Hematopoietic multipotent progenitor cell (in vitro differentiated cells): ENCODE measurements at regions not wholly inside any gene's neighbourhood (a gene's known extent, or its start where the extent isn't known, plus 50 kb on each side); places are given as distances from the start of the nearest gene placed in this dataset.
"Not testable (repeated sequence)": the region's sequence is repeated elsewhere in the genome, so short reads cannot be mapped to it uniquely, and the experiment has no call there.

ENCODE experiments used
- DNase-seq, 3 donors: peaks; one replicate each; pipeline ENCODE4 v3.0.0-alpha.2; 2011 to 2015; ENCODE audit warnings: low read depth in 2 of 3, low spot score in 2 of 3

GRCh38 chr14:57150449-57150848, 118.3 kb downstream of the EXOC5 start:
- no peak for DNase-seq

GRCh38 chr14:57139173-57139572, 129.5 kb downstream of the EXOC5 start:
- no peak for DNase-seq

- DNase-seq = no peak
Observed at GRCh38 chr14:57136669-57137328, 131.9 kb downstream of the EXOC5 start.

- DNase-seq = not testable (repeated sequence)
Observed at GRCh38 chr14:57127809-57128208, 140.9 kb downstream of the EXOC5 start.

GRCh38 chr14:57122129-57122528, 146.6 kb downstream of the EXOC5 start:
- DNase-seq = no peak

GRCh38 chr14:57112072-57112807, 156.5 kb downstream of the EXOC5 start:
- DNase-seq = not testable (repeated sequence)

GRCh38 chr14:57110411-57110810, 158.3 kb downstream of the EXOC5 start:
- not testable (repeated sequence) for DNase-seq

- DNase-seq = no peak
Observed at GRCh38 chr14:57091030-57091608, 177.6 kb downstream of the EXOC5 start.

GRCh38 chr14:57089901-57090300, 178.8 kb downstream of the EXOC5 start:
- no peak for DNase-seq

- no peak for DNase-seq
Observed at GRCh38 chr14:57087841-57088240, 180.9 kb downstream of the EXOC5 start.

GRCh38 chr14:57086271-57087162, 182.2 kb downstream of the EXOC5 start:
- no peak for DNase-seq

- DNase-seq = no peak
Observed at GRCh38 chr14:57085801-57086200, 182.9 kb downstream of the EXOC5 start.

GRCh38 chr14:57085043-57085442, 183.7 kb downstream of the EXOC5 start:
- no peak for DNase-seq

- no peak for DNase-seq
Observed at GRCh38 chr14:57080691-57081090, 188.0 kb downstream of the EXOC5 start.

- DNase-seq = no peak
Observed at GRCh38 chr14:57078054-57078453, 190.7 kb downstream of the EXOC5 start.

- DNase-seq = no peak
Observed at GRCh38 chr14:57073986-57074385, 194.7 kb downstream of the EXOC5 start.

GRCh38 chr14:57071639-57072038, 197.1 kb downstream of the EXOC5 start:
- DNase-seq = no peak

- no peak for DNase-seq
Observed at GRCh38 chr14:57069702-57070101, 199.0 kb downstream of the EXOC5 start.

GRCh38 chr14:57068511-57068910, 200.2 kb downstream of the EXOC5 start:
- no peak for DNase-seq

- DNase-seq = peak in 2 of 3 donors; percentile 24 to 27
Observed at GRCh38 chr14:57066887-57067513, 201.7 kb downstream of the EXOC5 start.
